ENCODE measurements at regions not wholly inside any gene's neighbourhood (a gene's known extent, or its start where the extent isn't known, plus 50 kb on each side); places are given as distances from the start of the nearest gene placed in this dataset.

DNA sequence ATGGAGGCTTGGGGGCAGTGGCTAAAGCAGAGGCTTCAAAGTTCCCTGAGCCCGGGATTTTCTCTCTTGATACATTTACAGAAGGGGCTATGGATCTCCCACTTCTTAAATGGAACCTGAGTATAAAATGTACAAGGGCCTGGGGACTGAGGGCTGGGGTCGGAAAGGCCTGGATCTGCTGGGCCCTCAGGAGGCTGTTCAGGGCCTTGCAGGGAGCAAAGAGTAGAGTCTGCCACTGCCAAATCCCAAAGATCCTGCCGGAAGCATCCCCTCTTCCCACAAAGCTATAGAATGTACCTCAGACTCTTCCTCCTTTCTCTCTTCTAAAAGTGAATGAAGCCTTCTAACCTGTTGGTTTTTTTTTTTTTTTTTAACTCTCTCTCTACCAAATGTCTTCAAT is 59.8 kb upstream of the ARHGEF3 start:
- DNase-seq = no peak

DNA sequence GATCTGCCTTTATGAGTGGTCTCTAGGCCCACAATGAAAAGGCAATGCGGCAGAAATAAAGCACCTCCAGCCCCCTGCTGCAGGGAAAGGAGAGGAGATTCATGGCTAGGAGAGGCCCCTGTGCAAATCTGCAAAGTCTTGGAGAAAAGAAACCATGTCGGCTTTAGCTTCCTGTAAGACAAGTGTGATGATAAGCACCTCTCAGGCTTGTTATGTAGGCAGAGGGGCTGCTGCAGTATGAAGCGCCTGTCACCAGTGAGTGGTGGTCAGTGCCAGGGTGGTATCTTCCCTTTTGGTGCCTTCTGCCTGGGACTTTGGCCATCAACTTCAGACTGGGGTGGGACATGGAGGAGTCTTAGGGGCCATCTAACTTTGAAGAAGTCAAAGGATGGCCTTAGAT is 59.2 kb upstream of the ARHGEF3 start:
- DNase-seq = peak in 1 of 2 donors; percentile 23

DNA sequence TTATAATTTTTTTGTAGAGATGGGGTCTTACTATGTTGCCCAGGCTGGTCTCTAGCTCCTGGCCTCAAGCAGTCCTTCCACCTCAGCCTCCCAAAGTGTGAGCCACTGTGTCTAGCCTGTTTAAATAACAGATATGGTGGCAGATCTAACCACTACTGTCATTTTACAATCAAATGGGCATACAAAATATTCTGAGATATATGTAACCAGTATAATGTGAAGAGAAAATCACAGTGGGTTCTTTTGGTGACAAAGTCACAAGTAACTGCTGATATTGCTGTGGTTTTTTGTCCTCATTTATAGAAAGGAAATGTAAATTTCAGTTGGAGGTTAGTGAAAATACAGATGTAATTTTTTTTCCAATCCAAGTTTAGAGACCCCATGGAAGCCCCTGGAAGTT is 58.6 kb upstream of the ARHGEF3 start:
- DNase-seq = no peak

DNA sequence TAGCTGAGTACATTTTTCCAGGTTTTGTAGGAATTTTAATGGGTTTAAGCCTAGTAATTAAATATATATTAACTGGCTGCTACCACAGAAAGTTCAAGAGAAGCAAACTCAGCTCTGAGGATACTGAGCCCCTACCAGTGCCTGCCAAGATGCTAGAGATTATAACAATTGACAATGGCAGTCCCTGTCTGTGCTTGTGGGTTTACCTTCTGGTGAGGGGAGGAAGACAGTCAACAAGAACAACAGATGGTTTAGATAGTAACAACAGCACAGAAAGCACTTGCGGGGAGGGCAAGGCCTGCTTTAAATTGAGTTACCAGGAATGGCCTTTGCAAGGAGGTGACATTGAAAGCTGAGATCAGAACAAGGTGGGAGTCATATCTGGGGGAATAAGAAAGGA is 56.6 kb upstream of the ARHGEF3 start:
- peak in 1 of 2 donors; percentile 16 for DNase-seq

DNA sequence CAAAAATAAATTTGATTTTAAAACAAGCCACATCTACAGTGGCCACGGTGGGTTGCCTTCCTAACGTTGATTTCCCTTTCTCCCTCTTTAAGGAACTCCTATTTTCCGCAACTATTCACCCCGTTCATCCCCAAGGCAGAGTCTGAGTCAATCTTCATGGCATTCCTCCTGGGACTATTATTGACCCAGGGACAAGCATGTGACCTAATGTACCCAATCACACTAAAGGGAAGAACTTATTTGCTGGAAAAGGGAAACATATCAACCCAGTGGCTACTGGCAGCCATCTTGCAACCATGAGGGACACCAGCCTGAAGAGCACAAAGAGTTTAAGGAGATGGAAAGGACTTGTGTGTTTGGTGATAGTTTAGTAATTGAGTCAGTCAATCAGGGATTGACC is 55.4 kb upstream of the ARHGEF3 start:
- DNase-seq = no peak

DNA sequence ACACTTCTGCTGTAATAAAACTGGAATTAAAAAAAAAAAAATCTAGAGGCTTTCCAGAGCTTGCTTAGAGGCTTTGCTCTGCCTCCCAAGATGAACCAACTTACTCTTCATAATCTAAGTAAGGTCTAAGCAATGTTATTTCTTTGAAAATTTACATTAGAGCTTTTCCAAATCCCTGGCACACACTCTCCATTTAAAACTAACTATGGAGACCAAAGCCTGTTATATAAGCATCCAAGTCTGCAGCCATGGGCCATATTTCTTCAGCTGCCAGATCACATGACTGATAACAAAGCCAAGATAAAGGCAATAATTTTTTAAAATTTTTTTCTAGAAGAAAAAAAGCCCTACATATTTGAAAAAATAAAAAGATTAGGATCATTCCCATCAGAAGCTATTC is 55.0 kb upstream of the ARHGEF3 start:
- no peak for DNase-seq

DNA sequence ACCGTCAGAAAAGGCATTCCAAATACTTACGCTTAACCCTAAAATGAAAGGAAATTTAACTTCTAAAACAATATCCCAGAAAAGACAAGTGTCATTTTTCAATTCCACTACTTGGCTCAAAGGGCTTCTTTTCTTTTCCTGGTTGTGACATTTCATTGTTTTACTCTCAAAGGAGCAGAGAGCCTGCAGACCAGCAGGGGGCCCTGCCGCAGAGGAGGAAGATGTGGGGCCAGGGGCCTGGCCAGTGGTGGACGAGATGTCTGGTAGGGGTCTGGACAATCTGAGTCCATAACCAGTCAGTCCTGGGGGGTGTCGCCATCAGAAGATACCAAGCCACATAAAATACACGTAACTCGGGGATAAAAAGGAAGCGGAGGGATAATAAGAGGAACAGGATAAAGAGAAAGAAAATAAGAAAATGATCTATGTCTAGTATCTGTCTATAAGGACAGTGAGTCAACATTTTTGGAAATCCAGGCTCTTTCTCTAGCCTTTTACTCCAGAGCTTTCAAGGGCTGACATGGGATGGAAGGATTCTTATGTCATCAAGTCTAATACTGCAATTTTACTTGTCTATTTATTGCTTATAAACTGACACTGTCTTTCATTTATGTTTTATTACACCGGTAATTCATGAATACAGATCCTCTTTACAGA is 54.2 kb upstream of the ARHGEF3 start:
- peak; percentile 7 to 34 for DNase-seq

DNA sequence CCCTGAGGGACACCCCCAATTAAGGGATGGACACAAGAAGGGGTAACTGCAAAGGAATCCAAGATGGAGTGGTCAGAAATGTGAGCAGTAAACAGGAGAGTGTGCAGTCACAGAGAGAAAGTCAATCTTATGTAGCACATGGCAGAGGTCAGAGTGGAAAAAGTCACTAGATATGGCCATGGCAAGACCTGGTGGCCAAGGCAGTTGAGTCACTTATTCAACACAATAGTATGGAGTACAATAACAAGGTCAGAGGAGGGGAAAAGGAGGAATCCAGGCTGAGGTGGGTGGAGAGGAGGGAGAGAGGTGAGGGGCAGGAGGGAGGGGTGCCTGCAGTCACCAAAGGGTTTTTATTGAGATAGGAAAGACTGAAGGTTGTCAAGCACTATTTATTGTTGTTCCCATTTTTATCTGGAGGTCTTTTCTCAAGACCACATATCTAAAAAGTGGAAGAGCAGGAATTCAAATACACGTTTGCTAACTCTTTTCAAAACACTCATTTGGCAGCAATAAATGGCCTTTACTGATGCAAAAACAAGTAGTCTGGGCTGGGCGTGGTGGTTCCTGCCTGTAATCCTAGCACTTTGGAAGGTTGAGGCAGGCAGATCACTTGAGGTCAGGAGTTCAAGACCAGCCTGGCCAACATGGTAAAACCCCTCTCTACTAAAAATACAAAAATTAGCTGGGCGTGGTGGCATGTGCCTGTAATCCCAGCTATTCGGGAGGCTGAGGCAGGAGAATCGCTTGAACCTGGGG is 53.3 kb upstream of the ARHGEF3 start:
- no peak for DNase-seq

DNA sequence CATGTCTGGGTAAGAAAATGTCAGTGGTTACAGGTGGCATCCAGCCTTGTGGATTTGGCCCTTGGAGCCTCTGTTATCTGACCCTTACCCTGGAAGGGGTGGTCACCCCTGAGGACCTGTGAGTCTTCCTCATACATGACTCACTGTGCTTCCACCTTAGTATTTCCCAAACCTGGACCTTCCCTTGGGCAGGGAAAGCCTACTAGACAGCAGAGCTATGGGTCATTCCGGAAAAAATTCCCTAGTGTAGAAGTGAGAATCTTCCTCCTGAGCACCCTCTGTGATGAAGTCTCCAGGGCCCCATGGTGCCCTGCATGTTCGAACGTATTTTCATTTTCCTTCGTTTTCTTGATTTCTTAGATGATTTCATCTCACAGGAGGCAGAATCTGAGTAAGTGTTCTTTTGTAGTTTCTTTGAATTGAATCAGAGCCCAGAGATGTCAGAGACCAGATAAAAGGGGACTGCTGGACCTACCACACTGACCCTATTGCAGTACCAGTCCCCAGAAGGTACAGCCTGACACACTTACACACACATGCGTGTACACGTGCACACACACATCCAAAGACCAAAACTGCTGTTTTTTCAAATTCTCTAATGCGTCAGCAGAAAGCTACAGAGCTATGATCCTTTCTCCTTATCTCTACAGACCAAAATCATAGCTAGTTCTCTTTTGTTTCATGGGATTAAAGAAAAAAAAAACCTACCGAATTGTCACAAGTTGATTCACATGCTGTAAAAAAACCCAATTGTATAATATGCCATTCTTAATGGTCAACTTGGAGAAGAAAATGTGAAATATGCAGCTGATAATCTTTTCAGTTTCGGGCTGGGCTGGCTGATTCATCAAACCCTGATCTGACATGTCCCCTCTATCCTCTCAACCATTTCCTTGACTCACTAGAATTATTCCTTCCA is 50.5 kb upstream of the ARHGEF3 start:
- no peak for DNase-seq

Data from CD4-positive, alpha-beta T cell treated with Interferon alpha-2 for 1 hour (primary cell).